HEK293T (cell line): ENCODE measurements at regions not wholly inside any gene's neighbourhood (a gene's known extent, or its start where the extent isn't known, plus 50 kb on each side); places are given as distances from the start of the nearest gene placed in this dataset.

Source experiments
- ARNT ChIP-seq: fragments of 450-650 bp; IDR thresholded peaks from 2 replicates; pipeline ENCODE4 v1.6.1; 2017; ENCODE audit warnings: mild to moderate bottlenecking
- CTBP1 ChIP-seq: fragments of 450-650 bp; IDR thresholded peaks from 2 replicates; pipeline ENCODE4 v1.6.1; 2016; ENCODE audit warnings: borderline replicate concordance
- FOXM1 ChIP-seq: fragments of 450-650 bp; IDR thresholded peaks from 2 replicates; pipeline ENCODE4 v1.6.1; 2017; ENCODE audit warnings: mild to moderate bottlenecking, borderline replicate concordance
- SP1 ChIP-seq: fragments of 450-650 bp; IDR thresholded peaks from 2 replicates; pipeline ENCODE4 v1.6.1; 2017
- SUZ12 ChIP-seq: fragments of 450-650 bp; IDR thresholded peaks from 2 replicates; pipeline ENCODE4 v1.6.1; 2016; ENCODE audit warnings: mild to moderate bottlenecking

GRCh38 chr16:86924537-86924936 lies 346.2 kb downstream of the FOXL1 start:
- TF ChIP-seq SUZ12 (no peak), ARNT (no peak), CTBP1 (no peak), SP1 (no peak), FOXM1 (no peak)
